GM18505 (cell line): ENCODE measurements at regions not wholly inside any gene's neighbourhood (a gene's known extent, or its start where the extent isn't known, plus 50 kb on each side); places are given as distances from the start of the nearest gene placed in this dataset.
A peak's percentile ranks its signal among the peaks of the same experiment; 100 is the strongest.
"Not testable (repeated sequence)": the region's sequence is repeated elsewhere in the genome, so short reads cannot be mapped to it uniquely, and the experiment has no call there.

ENCODE experiments used
- ATAC-seq: cut with Tn5 transposase; IDR thresholded peaks from one replicate; pipeline ENCODE4 v1.9.1; 2021; ENCODE audit not compliant: unreplicated experiment
- POLR2A ChIP-seq: IDR thresholded peaks from 4 replicates; pipeline ENCODE4 v1.6.1; 2011; ENCODE audit warnings: borderline replicate concordance; ENCODE audit not compliant: insufficient read depth, insufficient read length; ENCODE audit errors: extremely low read depth

- no peak for TF ChIP-seq POLR2A
- no peak for ATAC-seq
Measured at GRCh38 chrX:66863721-66864120, 224.8 kb upstream of the EDA2R start.

GRCh38 chrX:66833426-66833825 is 194.5 kb upstream of the EDA2R start:
- no peak for TF ChIP-seq POLR2A
- ATAC-seq = peak; percentile 92

- TF ChIP-seq POLR2A = no peak
- ATAC-seq = no peak
Measured at GRCh38 chrX:66815227-66815626, 176.3 kb upstream of the EDA2R start.

- ATAC-seq = not testable (repeated sequence)
Measured at GRCh38 chrX:66794514-66794913, 155.6 kb upstream of the EDA2R start.

- no peak for ATAC-seq
- no peak for TF ChIP-seq POLR2A
Measured at GRCh38 chrX:66766318-66766717, 127.4 kb upstream of the EDA2R start.

- no peak for TF ChIP-seq POLR2A
- no peak for ATAC-seq
Measured at GRCh38 chrX:66760651-66761050, 121.8 kb upstream of the EDA2R start.

GRCh38 chrX:66756717-66757116 is 117.8 kb upstream of the EDA2R start:
- TF ChIP-seq POLR2A = no peak
- ATAC-seq = no peak

- no peak for ATAC-seq
- no peak for TF ChIP-seq POLR2A
Measured at GRCh38 chrX:66751136-66751782, 112.4 kb upstream of the EDA2R start.

- not testable (repeated sequence) for ATAC-seq
Measured at GRCh38 chrX:66744519-66744918, 105.6 kb upstream of the EDA2R start.

GRCh38 chrX:66731398-66731797 is 92.5 kb upstream of the EDA2R start:
- TF ChIP-seq POLR2A = no peak
- ATAC-seq = no peak

GRCh38 chrX:66728818-66729271 is 90.0 kb upstream of the EDA2R start:
- ATAC-seq = peak; percentile 76
- no peak for TF ChIP-seq POLR2A

- TF ChIP-seq POLR2A = no peak
- no peak for ATAC-seq
Measured at GRCh38 chrX:66717926-66718325, 79.0 kb upstream of the EDA2R start.

- no peak for TF ChIP-seq POLR2A
- ATAC-seq = no peak
Measured at GRCh38 chrX:66698273-66699204, 59.7 kb upstream of the EDA2R start.

GRCh38 chrX:66692512-66692911 is 53.6 kb upstream of the EDA2R start:
- not testable (repeated sequence) for ATAC-seq
